Liver (tissue), 3 donors: ENCODE measurements at regions not wholly inside any gene's neighbourhood (a gene's known extent, or its start where the extent isn't known, plus 50 kb on each side); places are given as distances from the start of the nearest gene placed in this dataset.

Experiments
- ATF3 ChIP-seq: IDR thresholded peaks from 2 replicates; pipeline ENCODE4 v1.6.1; 2016; ENCODE audit warnings: antibody characterized with exemption
- CTCF ChIP-seq: fragments of 150-350 bp; IDR thresholded peaks from 2 replicates; pipeline ENCODE4 v1.5.1; 2017; ENCODE audit warnings: improper control_type of control experiment, low read depth, low read length; ENCODE audit not compliant: missing input control
- FOXA1 ChIP-seq: IDR thresholded peaks from 2 replicates; pipeline ENCODE4 v1.6.1; 2016; ENCODE audit warnings: antibody characterized with exemption
- GABPA ChIP-seq, 2 donors: IDR thresholded peaks in 1 of 2; conservative IDR thresholded peaks in 1 of 2; 2 replicates each; pipeline ENCODE4 v1.6.1; 2016; ENCODE audit warnings: antibody characterized with exemption in 2 of 2, mild to moderate bottlenecking in 1 of 2, moderate library complexity in 1 of 2
- JUND ChIP-seq, 2 donors: IDR thresholded peaks; 2 replicates each; pipeline ENCODE4 v1.6.1; 2016; ENCODE audit warnings: antibody characterized with exemption in 2 of 2
- MAX ChIP-seq: IDR thresholded peaks from 2 replicates; pipeline ENCODE4 v1.6.1; 2016; ENCODE audit warnings: antibody characterized with exemption
- NR2F2 ChIP-seq: IDR thresholded peaks from 2 replicates; pipeline ENCODE4 v1.6.1; 2016; ENCODE audit warnings: antibody characterized with exemption
- RAD21 ChIP-seq, 2 donors: IDR thresholded peaks; 2 replicates each; pipeline ENCODE4 v1.6.1; 2016; ENCODE audit warnings: antibody characterized with exemption in 2 of 2, mild to moderate bottlenecking in 2 of 2
- REST ChIP-seq: IDR thresholded peaks from 2 replicates; pipeline ENCODE4 v1.6.1; 2016; ENCODE audit warnings: antibody characterized with exemption, mild to moderate bottlenecking
- RXRA ChIP-seq, 2 donors: IDR thresholded peaks; 2 replicates each; pipeline ENCODE4 v1.6.1; 2017 to 2018; ENCODE audit warnings: antibody characterized with exemption in 2 of 2, mild to moderate bottlenecking in 1 of 2
- SP1 ChIP-seq: IDR thresholded peaks from 2 replicates; pipeline ENCODE4 v1.6.1; 2018; ENCODE audit warnings: antibody characterized with exemption, mild to moderate bottlenecking
- TAF1 ChIP-seq: conservative IDR thresholded peaks from 2 replicates; pipeline ENCODE4 v1.6.1; 2016; ENCODE audit warnings: antibody characterized with exemption, mild to moderate bottlenecking
- YY1 ChIP-seq: IDR thresholded peaks from 2 replicates; pipeline ENCODE4 v1.6.1; 2016; ENCODE audit warnings: antibody characterized with exemption, mild to moderate bottlenecking
- ZBTB33 ChIP-seq: IDR thresholded peaks from 2 replicates; pipeline ENCODE4 v1.6.1; 2016; ENCODE audit warnings: antibody characterized with exemption
- donor health status: healthy.
- donor health status: healthy.

GRCh38 chr6:8361259-8361658 is 74.1 kb downstream of the SLC35B3 start:
- TF ChIP-seq TAF1 = no peak
- TF ChIP-seq CTCF = no peak
- no peak for TF ChIP-seq FOXA1
- TF ChIP-seq ATF3 = no peak
- no peak for TF ChIP-seq GABPA (IDR thresholded peaks at IDR 0.05 in 1 of 2, conservative IDR thresholded peaks at IDR 0.05 in 1 of 2)
- TF ChIP-seq REST = no peak
- no peak for TF ChIP-seq JUND (IDR thresholded peaks at IDR 0.05)
- no peak for TF ChIP-seq YY1
- TF ChIP-seq SP1 = no peak
- TF ChIP-seq RAD21 (IDR thresholded peaks at IDR 0.05) = no peak
- TF ChIP-seq MAX = no peak
- no peak for TF ChIP-seq ZBTB33
- TF ChIP-seq RXRA (IDR thresholded peaks at IDR 0.05) = no peak
- no peak for TF ChIP-seq NR2F2
